IMR-90 (cell line): ENCODE measurements at regions not wholly inside any gene's neighbourhood (a gene's known extent, or its start where the extent isn't known, plus 50 kb on each side); places are given as distances from the start of the nearest gene placed in this dataset.

Experiments used
- BHLHE40 ChIP-seq: fragments of 150-350 bp; IDR thresholded peaks from 2 replicates; pipeline ENCODE4 v1.6.1; 2016; ENCODE audit warnings: mild to moderate bottlenecking, low read depth, low read length
- MXI1 ChIP-seq: IDR thresholded peaks from 2 replicates; pipeline ENCODE4 v1.6.1; 2012; ENCODE audit warnings: low read depth, mild to moderate bottlenecking, low read length, moderate library complexity, borderline replicate concordance
- POLR2A ChIP-seq: IDR thresholded peaks from 2 replicates; pipeline ENCODE4 v1.6.1; 2012; ENCODE audit warnings: mild to moderate bottlenecking, low read depth, low read length
- RCOR1 ChIP-seq: IDR thresholded peaks from 2 replicates; pipeline ENCODE4 v1.6.1; 2012; ENCODE audit warnings: mild to moderate bottlenecking, low read length, improper control_type of control experiment; ENCODE audit not compliant: insufficient replicate concordance
- SMC3 ChIP-seq: fragments of 150-350 bp; IDR thresholded peaks from 2 replicates; pipeline ENCODE4 v1.6.1; 2016; ENCODE audit warnings: low read depth, mild to moderate bottlenecking, antibody characterized with exemption, low read length, moderate library complexity
- TF ChIP-seq, protein P1 (sequence below): conservative IDR thresholded peaks from 2 replicates; pipeline ENCODE4 v1.5.1; 2012; ENCODE audit warnings: mild to moderate bottlenecking, low read depth, low read length, improper control_type of control experiment
- TF ChIP-seq, protein P2 (sequence below): fragments of 150-350 bp; IDR thresholded peaks from 2 replicates; pipeline ENCODE4 v1.6.1; 2017; ENCODE audit warnings: mild to moderate bottlenecking, antibody characterized with exemption, low read length, low read depth

DNA sequence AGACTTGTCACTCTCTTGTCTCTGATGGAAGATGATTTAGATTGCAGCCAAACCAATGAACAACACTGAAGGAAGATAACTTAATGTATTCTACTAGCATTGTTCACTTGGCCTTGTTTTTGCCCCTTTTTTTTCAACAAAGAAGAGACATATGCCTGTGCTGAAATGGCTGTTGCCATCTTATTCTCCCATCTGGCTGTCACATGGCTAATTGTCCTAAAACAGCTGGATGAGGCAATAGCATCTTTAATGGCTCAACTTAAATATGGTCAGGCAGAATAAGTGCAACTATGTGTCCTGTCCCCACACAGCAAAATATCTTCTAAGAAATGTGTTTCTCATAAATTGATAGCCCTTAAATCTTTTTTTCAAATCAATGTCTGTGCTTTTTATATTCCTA is 576.9 kb downstream of the TUSC7 start:
- TF ChIP-seq RCOR1 (no peak), POLR2A (no peak), MXI1 (no peak), SMC3 (no peak), BHLHE40 (no peak)
- TF ChIP-seq, protein P1, sequence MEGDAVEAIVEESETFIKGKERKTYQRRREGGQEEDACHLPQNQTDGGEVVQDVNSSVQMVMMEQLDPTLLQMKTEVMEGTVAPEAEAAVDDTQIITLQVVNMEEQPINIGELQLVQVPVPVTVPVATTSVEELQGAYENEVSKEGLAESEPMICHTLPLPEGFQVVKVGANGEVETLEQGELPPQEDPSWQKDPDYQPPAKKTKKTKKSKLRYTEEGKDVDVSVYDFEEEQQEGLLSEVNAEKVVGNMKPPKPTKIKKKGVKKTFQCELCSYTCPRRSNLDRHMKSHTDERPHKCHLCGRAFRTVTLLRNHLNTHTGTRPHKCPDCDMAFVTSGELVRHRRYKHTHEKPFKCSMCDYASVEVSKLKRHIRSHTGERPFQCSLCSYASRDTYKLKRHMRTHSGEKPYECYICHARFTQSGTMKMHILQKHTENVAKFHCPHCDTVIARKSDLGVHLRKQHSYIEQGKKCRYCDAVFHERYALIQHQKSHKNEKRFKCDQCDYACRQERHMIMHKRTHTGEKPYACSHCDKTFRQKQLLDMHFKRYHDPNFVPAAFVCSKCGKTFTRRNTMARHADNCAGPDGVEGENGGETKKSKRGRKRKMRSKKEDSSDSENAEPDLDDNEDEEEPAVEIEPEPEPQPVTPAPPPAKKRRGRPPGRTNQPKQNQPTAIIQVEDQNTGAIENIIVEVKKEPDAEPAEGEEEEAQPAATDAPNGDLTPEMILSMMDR: no peak
- TF ChIP-seq, protein P2, sequence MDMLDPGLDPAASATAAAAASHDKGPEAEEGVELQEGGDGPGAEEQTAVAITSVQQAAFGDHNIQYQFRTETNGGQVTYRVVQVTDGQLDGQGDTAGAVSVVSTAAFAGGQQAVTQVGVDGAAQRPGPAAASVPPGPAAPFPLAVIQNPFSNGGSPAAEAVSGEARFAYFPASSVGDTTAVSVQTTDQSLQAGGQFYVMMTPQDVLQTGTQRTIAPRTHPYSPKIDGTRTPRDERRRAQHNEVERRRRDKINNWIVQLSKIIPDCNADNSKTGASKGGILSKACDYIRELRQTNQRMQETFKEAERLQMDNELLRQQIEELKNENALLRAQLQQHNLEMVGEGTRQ: no peak
